NCI-H526 (cell line): ENCODE measurements at regions not wholly inside any gene's neighbourhood (a gene's known extent, or its start where the extent isn't known, plus 50 kb on each side); places are given as distances from the start of the nearest gene placed in this dataset.

Experiments
- DNase-seq, 2 experiments: peaks; one replicate each; lab custom pipeline; 2025; lab: John Stamatoyannopoulos, UW

GRCh38 chr2:64317707-64318475, 136.1 kb upstream of the LGALSL start:
- DNase-seq = no peak

- no peak for DNase-seq
Observed at GRCh38 chr2:64318476-64318748, 135.6 kb upstream of the LGALSL start.

GRCh38 chr2:64319896-64320295, 134.1 kb upstream of the LGALSL start:
- DNase-seq = no peak

- no peak for DNase-seq
Observed at GRCh38 chr2:64322433-64322832, 131.5 kb upstream of the LGALSL start.

- DNase-seq = no peak
Observed at GRCh38 chr2:64323197-64323596, 130.8 kb upstream of the LGALSL start.

- no peak for DNase-seq
Observed at GRCh38 chr2:64324746-64325410, 129.1 kb upstream of the LGALSL start.

GRCh38 chr2:64325477-64325851, 128.5 kb upstream of the LGALSL start:
- DNase-seq = no peak

GRCh38 chr2:64325852-64326577, 127.9 kb upstream of the LGALSL start:
- DNase-seq = no peak

- DNase-seq = no peak
Observed at GRCh38 chr2:64326578-64327050, 127.3 kb upstream of the LGALSL start.

GRCh38 chr2:64327129-64327509, 126.8 kb upstream of the LGALSL start:
- peak in 1 of 2 experiments; percentile 61 for DNase-seq

- peak; percentile 33 to 85 for DNase-seq
Observed at GRCh38 chr2:64327510-64328414, 126.2 kb upstream of the LGALSL start.

- no peak for DNase-seq
Observed at GRCh38 chr2:64328415-64328722, 125.6 kb upstream of the LGALSL start.

GRCh38 chr2:64328756-64329155, 125.2 kb upstream of the LGALSL start:
- DNase-seq = no peak

- DNase-seq = no peak
Observed at GRCh38 chr2:64329848-64330247, 124.1 kb upstream of the LGALSL start.

- DNase-seq = peak; percentile 73 to 85
Observed at GRCh38 chr2:64330281-64331113, 123.5 kb upstream of the LGALSL start.

GRCh38 chr2:64331114-64331645, 122.8 kb upstream of the LGALSL start:
- DNase-seq = no peak

GRCh38 chr2:64331849-64332699, 121.9 kb upstream of the LGALSL start:
- DNase-seq = no peak

GRCh38 chr2:64336171-64336570, 117.8 kb upstream of the LGALSL start:
- no peak for DNase-seq

- no peak for DNase-seq
Observed at GRCh38 chr2:64337314-64337713, 116.6 kb upstream of the LGALSL start.

- no peak for DNase-seq
Observed at GRCh38 chr2:64338108-64338507, 115.9 kb upstream of the LGALSL start.
